ENCODE measurements at regions not wholly inside any gene's neighbourhood (a gene's known extent, or its start where the extent isn't known, plus 50 kb on each side); places are given as distances from the start of the nearest gene placed in this dataset.

- peak; percentile 41 for DNase-seq (ENCODE audit: low read depth, low spot score)
These were observed 235.3 kb upstream of the NRSN1 start for GRCh38 chr6:23890543-23891227.

GRCh38 chr6:23905133-23905815 is 220.7 kb upstream of the NRSN1 start:
- no peak for DNase-seq (ENCODE audit: low read depth, low spot score)

- no peak for DNase-seq (ENCODE audit: low read depth, low spot score)
These were observed 215.6 kb upstream of the NRSN1 start for GRCh38 chr6:23910420-23910819.

DNA sequence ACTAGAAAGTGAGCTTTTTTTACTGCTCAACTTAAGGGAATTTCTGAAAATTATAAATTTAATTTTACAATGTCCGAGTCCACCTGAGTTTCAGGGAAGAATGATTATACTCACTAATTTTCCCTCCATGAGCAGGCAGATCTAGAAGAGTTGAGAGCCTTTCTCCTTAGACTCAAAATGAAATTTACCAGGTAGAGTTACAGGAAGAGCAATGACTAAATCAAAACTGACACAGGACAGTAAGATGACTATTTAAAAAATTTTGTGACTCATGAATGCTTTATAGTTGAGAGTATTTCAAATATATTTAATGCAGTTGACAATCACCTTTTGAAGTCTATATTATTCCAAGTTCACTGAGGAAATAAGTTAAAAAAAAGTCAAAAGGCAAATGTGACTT is 198.1 kb upstream of the NRSN1 start:
- no peak for DNase-seq (ENCODE audit: low read depth, low spot score)

DNA sequence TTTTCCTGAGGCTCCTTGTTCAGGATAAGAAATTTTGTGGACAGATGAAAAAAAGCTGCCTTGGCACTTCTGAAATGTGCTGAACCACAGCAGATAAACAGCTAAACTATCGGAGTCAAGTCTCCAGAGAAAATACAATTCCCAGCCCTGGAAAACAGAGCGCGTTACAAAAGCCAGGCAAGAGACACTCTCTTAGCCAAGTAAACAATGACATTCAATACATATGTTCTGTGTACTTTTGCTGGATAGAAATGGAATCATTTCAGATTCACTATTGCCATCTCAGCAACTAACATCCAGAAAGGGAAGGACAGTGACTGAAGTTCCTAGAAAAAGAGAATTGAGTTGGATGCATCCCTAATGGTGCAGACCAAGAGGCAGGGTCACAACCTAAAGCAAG is 196.8 kb upstream of the NRSN1 start:
- no peak for DNase-seq (ENCODE audit: low read depth, low spot score)

DNA sequence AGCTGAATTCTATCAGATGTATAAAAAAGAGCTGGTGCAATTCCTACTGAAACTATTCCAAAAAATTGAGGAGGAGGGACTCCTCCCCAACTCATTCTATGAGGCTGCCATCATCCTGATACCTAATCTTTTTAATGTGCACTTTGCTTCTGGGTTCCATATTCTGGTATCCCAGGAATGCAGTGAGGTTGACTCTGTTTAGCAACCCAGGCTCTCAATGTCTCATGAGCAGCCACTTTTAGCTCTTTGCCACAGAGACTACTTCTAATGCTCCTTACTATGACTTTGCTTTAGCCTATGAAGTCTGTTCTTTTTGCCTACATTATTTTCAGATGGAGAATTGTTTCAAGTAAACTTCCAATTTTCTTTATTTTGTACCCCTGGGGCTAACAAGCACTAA is 185.5 kb upstream of the NRSN1 start:
- peak; percentile 39 for DNase-seq (ENCODE audit: low read depth, low spot score)

DNA sequence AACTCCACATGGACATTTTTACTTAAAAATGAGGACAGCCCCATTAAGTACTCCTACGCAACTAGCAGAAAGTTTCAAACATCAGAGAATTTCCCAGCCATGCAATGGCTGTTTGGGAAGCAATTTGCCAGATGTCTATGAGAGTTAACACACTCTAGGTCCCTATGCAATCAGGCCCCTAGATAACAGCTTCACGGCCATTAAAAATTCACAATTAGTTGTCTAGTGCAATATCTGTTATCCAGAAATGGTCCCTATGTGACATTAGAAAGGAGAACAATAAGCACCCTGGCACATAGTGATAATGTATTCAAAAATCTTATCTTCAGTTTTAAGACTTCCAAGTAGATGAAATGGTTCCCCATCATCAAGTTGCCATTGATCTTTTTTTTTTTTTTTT is 174.3 kb upstream of the NRSN1 start:
- no peak for DNase-seq (ENCODE audit: low read depth, low spot score)

DNA sequence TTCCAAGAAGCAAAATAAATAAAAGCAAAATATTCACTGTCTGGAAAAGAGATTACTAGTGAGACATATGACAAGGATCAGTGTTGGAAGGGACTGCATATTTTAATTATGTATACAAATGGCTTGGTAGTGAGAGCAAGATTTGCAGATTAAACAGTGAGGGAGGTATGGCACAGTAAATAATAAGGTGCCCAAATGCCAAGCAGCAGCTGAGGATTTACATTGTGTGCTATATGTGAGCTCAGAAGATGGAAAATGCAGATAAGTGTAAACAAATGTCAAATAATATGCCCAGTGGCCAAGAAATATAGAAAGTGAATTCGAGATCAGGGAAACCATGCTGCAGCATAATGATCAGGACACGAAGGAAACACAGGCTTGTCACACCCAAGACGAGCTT is 173.8 kb upstream of the NRSN1 start:
- DNase-seq (ENCODE audit: low read depth, low spot score), result no peak

GRCh38 chr6:23953976-23954375 is 172.0 kb upstream of the NRSN1 start:
- DNase-seq (ENCODE audit: low read depth, low spot score), result peak; percentile 2

- DNase-seq (ENCODE audit: low read depth, low spot score), result no peak
These were observed 169.0 kb upstream of the NRSN1 start for GRCh38 chr6:23957017-23957416.

GRCh38 chr6:23964865-23965264 is 161.2 kb upstream of the NRSN1 start:
- DNase-seq (ENCODE audit: low read depth, low spot score), result no peak

DNA sequence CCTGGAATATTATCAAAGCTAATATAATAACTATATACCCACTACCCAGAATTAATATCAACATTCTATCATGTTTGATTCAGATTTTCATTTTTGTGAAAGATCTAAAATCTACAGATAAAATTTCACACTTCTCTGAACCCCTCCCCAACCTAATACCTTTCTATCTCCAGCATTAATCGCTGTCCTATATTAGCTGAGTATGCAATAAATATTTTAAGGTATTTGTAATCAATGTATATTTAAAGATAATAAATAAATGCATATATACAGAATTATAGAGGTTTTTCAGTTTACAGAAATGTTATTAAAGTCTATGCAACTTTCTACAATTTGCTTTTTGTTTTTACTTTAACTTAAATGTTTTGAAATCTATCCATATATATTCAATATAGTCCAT is 156.7 kb upstream of the NRSN1 start:
- DNase-seq (ENCODE audit: low read depth, low spot score), result no peak

DNA sequence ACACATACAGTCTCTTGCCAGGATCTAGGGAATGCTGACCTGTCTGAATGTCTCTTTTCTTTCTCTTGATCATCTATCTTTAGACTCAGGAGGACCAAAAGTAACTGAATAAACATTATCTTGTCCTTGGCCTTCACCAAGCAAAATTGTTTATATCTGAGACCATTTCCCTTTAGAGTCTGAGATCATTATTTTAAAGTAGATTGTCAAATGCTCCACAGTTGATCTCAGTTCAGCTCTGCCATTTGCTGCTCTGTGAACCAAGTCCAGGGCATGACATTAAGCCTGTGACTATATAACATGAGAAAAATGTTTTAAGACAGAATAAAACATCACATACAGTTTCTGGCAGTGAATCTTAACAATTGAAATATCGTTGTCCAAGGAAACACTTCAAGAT is 148.3 kb upstream of the NRSN1 start:
- no peak for DNase-seq (ENCODE audit: low read depth, low spot score)

DNA sequence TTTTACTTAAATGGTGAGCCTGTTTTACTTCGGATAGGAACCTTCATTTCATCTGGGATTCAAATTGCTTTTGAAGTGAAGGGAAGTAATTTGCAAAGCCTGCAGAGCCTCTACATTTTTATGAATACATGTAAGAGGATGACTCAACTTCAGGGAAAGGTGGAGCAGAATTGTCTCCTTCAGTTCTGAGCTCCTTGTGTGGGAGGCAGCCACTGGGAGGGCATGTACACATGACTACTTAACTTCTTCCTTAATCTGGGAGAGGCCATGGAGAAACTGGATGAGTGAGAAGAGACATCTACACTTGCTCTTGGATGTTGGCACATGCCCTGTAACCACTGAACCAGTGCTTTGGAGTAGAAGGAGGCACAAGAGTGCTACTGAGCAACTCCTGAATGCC is 145.1 kb upstream of the NRSN1 start:
- DNase-seq (ENCODE audit: low read depth, low spot score), result peak; percentile 8

- no peak for DNase-seq (ENCODE audit: low read depth, low spot score)
These were observed 144.1 kb upstream of the NRSN1 start for GRCh38 chr6:23981923-23982322.

GRCh38 chr6:23983735-23984134 is 142.3 kb upstream of the NRSN1 start:
- no peak for DNase-seq (ENCODE audit: low read depth, low spot score)

- no peak for DNase-seq (ENCODE audit: low read depth, low spot score)
These were observed 141.0 kb upstream of the NRSN1 start for GRCh38 chr6:23985015-23985414.

DNA sequence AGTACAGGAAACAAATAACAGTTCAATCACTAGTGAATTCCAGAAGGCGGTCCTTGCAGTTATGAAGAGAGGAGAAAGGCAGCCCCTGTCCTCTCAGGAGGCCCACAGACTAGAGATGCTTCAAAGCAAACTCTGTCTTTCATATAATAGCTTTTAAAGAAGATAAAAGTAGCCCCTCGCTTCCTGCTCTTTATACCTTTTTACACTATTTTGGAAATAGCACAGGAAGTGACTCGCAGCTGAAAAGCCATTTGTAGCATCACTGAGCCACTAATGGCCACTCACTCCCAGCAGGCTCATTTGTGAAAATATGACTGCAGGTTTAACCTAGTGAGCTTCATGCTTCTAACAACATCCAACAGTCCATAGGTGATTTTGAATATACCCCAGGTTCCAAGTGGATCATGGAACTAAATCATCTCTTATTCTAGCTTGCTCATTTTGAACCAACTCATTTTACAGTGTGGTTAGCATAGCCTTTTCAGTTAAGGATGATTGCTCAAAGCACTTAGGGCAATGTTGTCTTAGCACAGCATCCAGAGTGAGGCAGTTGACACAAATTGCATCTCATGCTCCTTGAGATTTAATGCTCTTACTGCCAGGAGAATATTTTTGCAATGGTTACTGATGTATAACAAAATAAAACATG is 136.0 kb upstream of the NRSN1 start:
- no peak for DNase-seq (ENCODE audit: low read depth, low spot score)

DNA sequence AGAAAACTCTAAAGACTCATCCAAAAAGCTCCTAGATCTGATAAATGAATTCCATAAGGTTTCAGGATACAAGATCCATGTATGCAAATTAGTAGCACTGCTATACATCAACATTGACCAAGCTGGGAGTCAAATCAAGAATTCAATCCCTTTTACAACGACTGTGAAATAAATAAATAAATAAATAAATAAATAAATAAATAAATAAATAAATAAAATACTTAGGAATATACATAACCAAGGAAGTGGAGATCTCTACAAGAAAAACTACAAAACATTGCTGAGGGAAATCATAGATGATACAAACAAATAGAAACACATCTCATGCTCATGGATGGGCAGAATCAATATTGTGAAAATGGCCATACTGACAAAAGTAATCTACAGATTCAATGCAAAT is 132.0 kb upstream of the NRSN1 start:
- DNase-seq (ENCODE audit: low read depth, low spot score), result no peak

GRCh38 chr6:24004062-24004461 is 122.0 kb upstream of the NRSN1 start:
- DNase-seq (ENCODE audit: low read depth, low spot score), result peak; percentile 80

- DNase-seq (ENCODE audit: low read depth, low spot score), result peak; percentile 49
These were observed 121.4 kb upstream of the NRSN1 start for GRCh38 chr6:24004659-24005058.

- no peak for DNase-seq (ENCODE audit: low read depth, low spot score)
These were observed 119.8 kb upstream of the NRSN1 start for GRCh38 chr6:24006254-24006653.

- DNase-seq (ENCODE audit: low read depth, low spot score), result peak; percentile 20
These were observed 116.7 kb upstream of the NRSN1 start for GRCh38 chr6:24009319-24009718.

Data from astrocyte of the hippocampus (primary cell).